ENCODE measurements at regions not wholly inside any gene's neighbourhood (a gene's known extent, or its start where the extent isn't known, plus 50 kb on each side); places are given as distances from the start of the nearest gene placed in this dataset.

DNA sequence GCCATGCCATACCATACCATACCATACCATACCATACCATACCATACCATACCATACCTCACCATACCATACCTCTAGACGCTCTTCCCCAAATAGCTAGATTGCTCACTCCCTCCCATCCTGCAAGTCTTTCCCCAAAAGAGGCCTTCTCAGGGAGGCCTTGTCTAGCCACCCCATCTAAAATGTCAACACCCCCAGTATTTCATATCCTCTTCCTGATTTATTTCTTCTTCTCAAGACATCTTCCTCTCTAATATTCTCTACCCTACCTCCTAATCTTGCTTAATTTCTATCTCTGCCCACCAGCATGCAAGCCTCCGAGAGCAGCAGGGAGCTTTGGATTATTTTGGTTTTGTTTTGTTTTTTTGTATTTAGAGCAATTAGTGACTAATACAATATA, 225.2 kb upstream of the RREB1 start:
- H3K9me3 Mint-ChIP-seq: no peaks in the 10 kb centered on the region
- Histone ChIP-seq H3K36me3 (ENCODE audit: insufficient read depth) (no peaks in the 10 kb centered on the region), H4K20me1 (replicated peaks; ENCODE audit: insufficient read depth) (no peaks in the 10 kb centered on the region), H3K9me2 (ENCODE audit: insufficient read depth) (no peaks in the 10 kb centered on the region), H3K4me2 (no peak overlapping the region), H3K4me3 (no peak overlapping the region), H3F3A (replicated peaks; ENCODE audit: low read depth) (no peaks in the 10 kb centered on the region), H3K27ac (ENCODE audit: low read depth) (no peak overlapping the region), H3K79me2 (replicated peaks; ENCODE audit: insufficient read depth) (no peaks in the 10 kb centered on the region), H2AFZ (no peak overlapping the region), H3K4me1 (ENCODE audit: insufficient read depth) (peaks cover 5% of the 10 kb centered on the region), H3K27me3 (ENCODE audit: insufficient read depth) (no peaks in the 10 kb centered on the region)
- peaks cover 2% of the 10 kb centered on the region for H3K27me3 Mint-ChIP-seq (ENCODE audit: insufficient read depth, low read depth, poor library complexity)
- no peak overlapping the region for H3K4me3 Mint-ChIP-seq
- DNase-seq (ENCODE audit: low spot score) (no peak), ATAC-seq (no peak)
- no peak overlapping the region for H3K27ac Mint-ChIP-seq
- TF ChIP-seq CTCF (conservative IDR thresholded peaks at IDR 0.05; ENCODE audit: low read depth in 2 of 2): no peak
- no peak for TF ChIP-seq ZNF114 (CRISPR knock-in tag; IDR thresholded peaks at IDR 0.05)
- no peak for TF ChIP-seq JUNB (IDR thresholded peaks at IDR 0.05; ENCODE audit: unreplicated experiment)
- TF ChIP-seq CREB1 (CRISPR knock-in tag; IDR thresholded peaks at IDR 0.05; ENCODE audit: low read depth): no peak
- TF ChIP-seq POLR2AphosphoS5 (IDR thresholded peaks at IDR 0.05; ENCODE audit: low read depth): no peak
- no peak for TF ChIP-seq NANOG (IDR thresholded peaks at IDR 0.05; ENCODE audit: borderline replicate concordance)
- TF ChIP-seq, protein P1, sequence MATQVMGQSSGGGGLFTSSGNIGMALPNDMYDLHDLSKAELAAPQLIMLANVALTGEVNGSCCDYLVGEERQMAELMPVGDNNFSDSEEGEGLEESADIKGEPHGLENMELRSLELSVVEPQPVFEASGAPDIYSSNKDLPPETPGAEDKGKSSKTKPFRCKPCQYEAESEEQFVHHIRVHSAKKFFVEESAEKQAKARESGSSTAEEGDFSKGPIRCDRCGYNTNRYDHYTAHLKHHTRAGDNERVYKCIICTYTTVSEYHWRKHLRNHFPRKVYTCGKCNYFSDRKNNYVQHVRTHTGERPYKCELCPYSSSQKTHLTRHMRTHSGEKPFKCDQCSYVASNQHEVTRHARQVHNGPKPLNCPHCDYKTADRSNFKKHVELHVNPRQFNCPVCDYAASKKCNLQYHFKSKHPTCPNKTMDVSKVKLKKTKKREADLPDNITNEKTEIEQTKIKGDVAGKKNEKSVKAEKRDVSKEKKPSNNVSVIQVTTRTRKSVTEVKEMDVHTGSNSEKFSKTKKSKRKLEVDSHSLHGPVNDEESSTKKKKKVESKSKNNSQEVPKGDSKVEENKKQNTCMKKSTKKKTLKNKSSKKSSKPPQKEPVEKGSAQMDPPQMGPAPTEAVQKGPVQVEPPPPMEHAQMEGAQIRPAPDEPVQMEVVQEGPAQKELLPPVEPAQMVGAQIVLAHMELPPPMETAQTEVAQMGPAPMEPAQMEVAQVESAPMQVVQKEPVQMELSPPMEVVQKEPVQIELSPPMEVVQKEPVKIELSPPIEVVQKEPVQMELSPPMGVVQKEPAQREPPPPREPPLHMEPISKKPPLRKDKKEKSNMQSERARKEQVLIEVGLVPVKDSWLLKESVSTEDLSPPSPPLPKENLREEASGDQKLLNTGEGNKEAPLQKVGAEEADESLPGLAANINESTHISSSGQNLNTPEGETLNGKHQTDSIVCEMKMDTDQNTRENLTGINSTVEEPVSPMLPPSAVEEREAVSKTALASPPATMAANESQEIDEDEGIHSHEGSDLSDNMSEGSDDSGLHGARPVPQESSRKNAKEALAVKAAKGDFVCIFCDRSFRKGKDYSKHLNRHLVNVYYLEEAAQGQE (IDR thresholded peaks at IDR 0.05; ENCODE audit: unreplicated experiment): no peak
- no peak for TF ChIP-seq ZNF331 (CRISPR knock-in tag; IDR thresholded peaks at IDR 0.05; ENCODE audit: low read depth)
- TF ChIP-seq, protein P2, sequence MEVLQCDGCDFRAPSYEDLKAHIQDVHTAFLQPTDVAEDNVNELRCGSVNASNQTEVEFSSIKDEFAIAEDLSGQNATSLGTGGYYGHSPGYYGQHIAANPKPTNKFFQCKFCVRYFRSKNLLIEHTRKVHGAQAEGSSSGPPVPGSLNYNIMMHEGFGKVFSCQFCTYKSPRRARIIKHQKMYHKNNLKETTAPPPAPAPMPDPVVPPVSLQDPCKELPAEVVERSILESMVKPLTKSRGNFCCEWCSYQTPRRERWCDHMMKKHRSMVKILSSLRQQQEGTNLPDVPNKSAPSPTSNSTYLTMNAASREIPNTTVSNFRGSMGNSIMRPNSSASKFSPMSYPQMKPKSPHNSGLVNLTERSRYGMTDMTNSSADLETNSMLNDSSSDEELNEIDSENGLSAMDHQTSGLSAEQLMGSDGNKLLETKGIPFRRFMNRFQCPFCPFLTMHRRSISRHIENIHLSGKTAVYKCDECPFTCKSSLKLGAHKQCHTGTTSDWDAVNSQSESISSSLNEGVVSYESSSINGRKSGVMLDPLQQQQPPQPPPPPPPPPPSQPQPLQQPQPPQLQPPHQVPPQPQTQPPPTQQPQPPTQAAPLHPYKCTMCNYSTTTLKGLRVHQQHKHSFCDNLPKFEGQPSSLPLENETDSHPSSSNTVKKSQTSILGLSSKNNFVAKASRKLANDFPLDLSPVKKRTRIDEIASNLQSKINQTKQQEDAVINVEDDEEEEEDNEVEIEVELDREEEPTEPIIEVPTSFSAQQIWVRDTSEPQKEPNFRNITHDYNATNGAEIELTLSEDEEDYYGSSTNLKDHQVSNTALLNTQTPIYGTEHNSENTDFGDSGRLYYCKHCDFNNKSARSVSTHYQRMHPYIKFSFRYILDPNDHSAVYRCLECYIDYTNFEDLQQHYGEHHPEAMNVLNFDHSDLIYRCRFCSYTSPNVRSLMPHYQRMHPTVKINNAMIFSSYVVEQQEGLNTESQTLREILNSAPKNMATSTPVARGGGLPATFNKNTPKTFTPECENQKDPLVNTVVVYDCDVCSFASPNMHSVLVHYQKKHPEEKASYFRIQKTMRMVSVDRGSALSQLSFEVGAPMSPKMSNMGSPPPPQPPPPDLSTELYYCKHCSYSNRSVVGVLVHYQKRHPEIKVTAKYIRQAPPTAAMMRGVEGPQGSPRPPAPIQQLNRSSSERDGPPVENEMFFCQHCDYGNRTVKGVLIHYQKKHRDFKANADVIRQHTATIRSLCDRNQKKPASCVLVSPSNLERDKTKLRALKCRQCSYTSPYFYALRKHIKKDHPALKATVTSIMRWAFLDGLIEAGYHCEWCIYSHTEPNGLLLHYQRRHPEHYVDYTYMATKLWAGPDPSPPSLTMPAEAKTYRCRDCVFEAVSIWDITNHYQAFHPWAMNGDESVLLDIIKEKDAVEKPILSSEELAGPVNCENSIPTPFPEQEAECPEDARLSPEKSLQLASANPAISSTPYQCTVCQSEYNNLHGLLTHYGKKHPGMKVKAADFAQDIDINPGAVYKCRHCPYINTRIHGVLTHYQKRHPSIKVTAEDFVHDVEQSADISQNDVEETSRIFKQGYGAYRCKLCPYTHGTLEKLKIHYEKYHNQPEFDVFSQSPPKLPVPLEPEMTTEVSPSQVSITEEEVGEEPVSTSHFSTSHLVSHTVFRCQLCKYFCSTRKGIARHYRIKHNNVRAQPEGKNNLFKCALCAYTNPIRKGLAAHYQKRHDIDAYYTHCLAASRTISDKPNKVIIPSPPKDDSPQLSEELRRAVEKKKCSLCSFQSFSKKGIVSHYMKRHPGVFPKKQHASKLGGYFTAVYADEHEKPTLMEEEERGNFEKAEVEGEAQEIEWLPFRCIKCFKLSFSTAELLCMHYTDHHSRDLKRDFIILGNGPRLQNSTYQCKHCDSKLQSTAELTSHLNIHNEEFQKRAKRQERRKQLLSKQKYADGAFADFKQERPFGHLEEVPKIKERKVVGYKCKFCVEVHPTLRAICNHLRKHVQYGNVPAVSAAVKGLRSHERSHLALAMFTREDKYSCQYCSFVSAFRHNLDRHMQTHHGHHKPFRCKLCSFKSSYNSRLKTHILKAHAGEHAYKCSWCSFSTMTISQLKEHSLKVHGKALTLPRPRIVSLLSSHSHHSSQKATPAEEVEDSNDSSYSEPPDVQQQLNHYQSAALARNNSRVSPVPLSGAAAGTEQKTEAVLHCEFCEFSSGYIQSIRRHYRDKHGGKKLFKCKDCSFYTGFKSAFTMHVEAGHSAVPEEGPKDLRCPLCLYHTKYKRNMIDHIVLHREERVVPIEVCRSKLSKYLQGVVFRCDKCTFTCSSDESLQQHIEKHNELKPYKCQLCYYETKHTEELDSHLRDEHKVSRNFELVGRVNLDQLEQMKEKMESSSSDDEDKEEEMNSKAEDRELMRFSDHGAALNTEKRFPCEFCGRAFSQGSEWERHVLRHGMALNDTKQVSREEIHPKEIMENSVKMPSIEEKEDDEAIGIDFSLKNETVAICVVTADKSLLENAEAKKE (CRISPR knock-in tag; IDR thresholded peaks at IDR 0.05): no peak
- no peak for TF ChIP-seq EZH2phosphoT487 (IDR thresholded peaks at IDR 0.05; ENCODE audit: unreplicated experiment)
- no peak for TF ChIP-seq STAT1 (IDR thresholded peaks at IDR 0.05; ENCODE audit: unreplicated experiment)
- no peak for TF ChIP-seq ETS1 (IDR thresholded peaks at IDR 0.05)
- TF ChIP-seq EZH2 (IDR thresholded peaks at IDR 0.05; ENCODE audit: low read depth, unreplicated experiment): no peak
- no peaks in the 10 kb centered on the region; the same call in 2 of the 3 replicates for H3K36me3 Mint-ChIP-seq (ENCODE audit: low read depth)
- H3K4me1 Mint-ChIP-seq: peaks cover 21% of the 10 kb centered on the region
